ENCODE measurements at regions not wholly inside any gene's neighbourhood (a gene's known extent, or its start where the extent isn't known, plus 50 kb on each side); places are given as distances from the start of the nearest gene placed in this dataset.
"Not testable (repeated sequence)": the region's sequence is repeated elsewhere in the genome, so short reads cannot be mapped to it uniquely, and the experiment has no call there.

DNA sequence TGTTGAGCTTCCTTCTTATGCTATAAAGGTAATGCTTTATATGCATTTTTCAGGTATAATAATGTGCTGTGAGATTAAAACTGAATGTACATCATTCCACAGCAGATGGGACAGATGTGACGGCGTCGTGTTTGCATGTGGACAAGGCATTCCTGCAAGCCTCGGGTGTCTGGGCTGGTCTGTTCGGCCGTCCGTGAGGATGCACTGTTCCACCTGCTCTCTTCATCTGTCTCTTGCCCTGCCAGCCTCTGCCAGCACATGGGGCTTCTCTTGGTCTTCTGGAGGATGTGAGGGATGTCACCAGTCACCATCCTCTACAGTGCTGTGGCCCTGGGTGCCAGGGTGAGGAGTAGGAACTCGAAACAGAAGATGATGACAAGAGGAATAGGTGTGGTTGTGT lies 223.2 kb downstream of the ERMARD start:
- Mint-ChIP-seq H3K4me3 (no peak overlapping the region), H3K36me3 (ENCODE audit: low read depth) (no peaks in the 10 kb centered on the region), H3K4me1 (no peaks in the 10 kb centered on the region), H3K27ac (no peak overlapping the region), H3K9me3 (no peaks in the 10 kb centered on the region), H3K27me3 (no peaks in the 10 kb centered on the region)
- CTCF ChIA-PET = no interaction called here
- POLR2A ChIA-PET = no interaction called here
- no peak for DNase-seq

DNA sequence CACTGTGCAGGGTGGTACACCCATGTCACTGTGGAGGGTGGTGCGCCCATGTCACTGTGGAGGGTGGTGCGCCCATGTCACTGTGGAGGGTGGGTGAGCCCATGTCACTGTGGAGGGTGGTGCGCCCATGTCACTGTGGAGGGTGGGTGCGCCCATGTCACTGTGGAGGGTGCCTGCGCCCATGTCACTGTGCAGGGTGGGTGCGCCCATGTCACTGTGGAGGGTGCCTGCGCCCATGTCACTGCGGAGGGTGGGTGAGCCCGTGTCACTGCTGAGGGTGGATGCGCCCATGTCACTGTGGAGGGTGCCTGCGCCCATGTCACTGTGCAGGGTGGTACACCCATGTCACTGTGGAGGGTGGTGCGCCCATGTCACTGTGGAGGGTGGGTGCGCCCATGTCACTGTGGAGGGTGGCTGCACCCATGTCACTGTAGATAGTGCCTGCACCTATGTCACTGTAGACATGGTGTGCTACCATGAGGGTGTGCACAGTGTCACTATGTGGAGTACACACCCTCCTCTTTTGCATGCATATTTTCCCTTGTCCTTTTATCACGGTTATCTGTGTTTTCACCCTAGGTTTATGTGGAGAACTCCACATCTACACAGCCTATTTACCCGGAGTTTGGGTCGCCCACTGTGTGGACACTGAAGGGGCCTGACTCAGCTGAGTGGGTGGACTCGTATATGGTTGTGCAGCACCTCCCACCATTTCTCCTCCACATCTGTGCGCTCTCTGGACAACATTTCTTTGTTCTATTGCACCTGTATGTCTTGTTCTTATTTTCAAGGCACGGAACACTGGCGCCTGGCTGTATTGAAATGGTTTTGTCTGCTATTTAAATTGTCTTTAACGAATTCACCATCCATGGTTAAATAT lies 222.4 kb downstream of the ERMARD start:
- DNase-seq; H3K4me1 Mint-ChIP-seq; H3K36me3 Mint-ChIP-seq (ENCODE audit: low read depth); POLR2A ChIA-PET; CTCF ChIA-PET; H3K4me3 Mint-ChIP-seq; H3K9me3 Mint-ChIP-seq; H3K27me3 Mint-ChIP-seq; H3K27ac Mint-ChIP-seq: not testable (repeated sequence)

DNA sequence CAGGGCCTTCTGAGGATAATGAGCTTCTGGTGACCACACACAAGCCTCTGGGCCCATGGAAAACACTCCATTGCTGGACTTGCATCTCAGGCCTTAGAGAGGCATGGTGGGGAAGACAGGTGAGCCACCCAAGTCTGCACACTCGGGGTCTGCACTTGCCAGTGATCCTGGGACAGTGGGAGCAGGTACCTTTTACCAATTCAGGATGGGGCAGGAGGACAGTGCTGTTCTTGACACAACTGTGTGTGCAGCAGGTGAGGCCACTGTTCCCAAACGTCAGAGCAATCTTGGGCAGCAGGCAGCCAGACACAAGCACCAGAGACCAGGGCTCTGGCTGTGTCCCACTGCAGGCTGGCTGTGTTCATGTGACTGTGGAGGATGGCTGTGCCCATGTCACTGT lies 221.3 kb downstream of the ERMARD start:
- Mint-ChIP-seq H3K4me1 (no peaks in the 10 kb centered on the region), H3K9me3 (no peaks in the 10 kb centered on the region)

DNA sequence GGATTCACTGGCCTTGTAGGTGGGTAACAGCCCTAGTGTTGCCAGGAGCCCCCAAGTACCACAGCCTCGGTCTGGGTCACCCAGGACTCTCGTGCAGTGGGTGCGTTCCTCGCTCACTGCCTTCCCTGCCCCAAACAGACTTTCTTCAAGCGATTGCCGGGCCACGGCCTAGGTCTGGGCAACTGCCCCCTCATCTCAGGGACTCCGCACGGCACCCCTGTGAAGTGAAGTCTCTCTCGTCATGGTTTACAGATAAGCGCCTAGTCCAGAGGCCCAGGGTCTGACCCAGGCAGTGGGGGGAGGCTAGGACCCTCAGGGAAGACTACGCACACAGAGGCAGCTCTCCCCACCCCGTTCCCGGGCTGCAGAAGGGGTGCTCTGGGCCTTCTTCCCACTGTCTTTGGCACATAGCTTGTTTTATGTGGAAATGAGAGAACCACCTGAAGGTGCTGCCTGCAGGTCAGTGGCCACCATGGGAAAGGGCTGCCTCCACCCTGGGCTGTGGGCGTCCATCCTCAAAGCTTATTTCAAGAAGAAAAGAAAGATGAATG lies 220.8 kb downstream of the ERMARD start:
- ChIA-PET POLR2A (interaction anchor here (0.6 kb wide), 1 partner anchor 294 kb away, joined by 3 read pairs; no protein-coding TSS in a partner anchor), CTCF (no interaction called here)
- H3K36me3 Mint-ChIP-seq (ENCODE audit: low read depth) = no peaks in the 10 kb centered on the region
- H3K4me3 Mint-ChIP-seq = no peak overlapping the region
- no peak for DNase-seq
- no peaks in the 10 kb centered on the region for H3K4me1 Mint-ChIP-seq
- no peaks in the 10 kb centered on the region for H3K27me3 Mint-ChIP-seq
- no peaks in the 10 kb centered on the region for H3K9me3 Mint-ChIP-seq
- no peak overlapping the region for H3K27ac Mint-ChIP-seq

More for the DNA sequence above, 221.3 kb downstream of the ERMARD start:
- CTCF ChIA-PET = no interaction called here
- POLR2A ChIA-PET = interaction anchor here (0.6 kb wide), 1 partner anchor 294 kb away, joined by 3 read pairs; no protein-coding TSS in a partner anchor
- H3K4me3 Mint-ChIP-seq = no peak overlapping the region
- H3K27me3 Mint-ChIP-seq = no peaks in the 10 kb centered on the region
- H3K36me3 Mint-ChIP-seq (ENCODE audit: low read depth) = no peaks in the 10 kb centered on the region
- DNase-seq = no peak
- no peak overlapping the region for H3K27ac Mint-ChIP-seq

DNA sequence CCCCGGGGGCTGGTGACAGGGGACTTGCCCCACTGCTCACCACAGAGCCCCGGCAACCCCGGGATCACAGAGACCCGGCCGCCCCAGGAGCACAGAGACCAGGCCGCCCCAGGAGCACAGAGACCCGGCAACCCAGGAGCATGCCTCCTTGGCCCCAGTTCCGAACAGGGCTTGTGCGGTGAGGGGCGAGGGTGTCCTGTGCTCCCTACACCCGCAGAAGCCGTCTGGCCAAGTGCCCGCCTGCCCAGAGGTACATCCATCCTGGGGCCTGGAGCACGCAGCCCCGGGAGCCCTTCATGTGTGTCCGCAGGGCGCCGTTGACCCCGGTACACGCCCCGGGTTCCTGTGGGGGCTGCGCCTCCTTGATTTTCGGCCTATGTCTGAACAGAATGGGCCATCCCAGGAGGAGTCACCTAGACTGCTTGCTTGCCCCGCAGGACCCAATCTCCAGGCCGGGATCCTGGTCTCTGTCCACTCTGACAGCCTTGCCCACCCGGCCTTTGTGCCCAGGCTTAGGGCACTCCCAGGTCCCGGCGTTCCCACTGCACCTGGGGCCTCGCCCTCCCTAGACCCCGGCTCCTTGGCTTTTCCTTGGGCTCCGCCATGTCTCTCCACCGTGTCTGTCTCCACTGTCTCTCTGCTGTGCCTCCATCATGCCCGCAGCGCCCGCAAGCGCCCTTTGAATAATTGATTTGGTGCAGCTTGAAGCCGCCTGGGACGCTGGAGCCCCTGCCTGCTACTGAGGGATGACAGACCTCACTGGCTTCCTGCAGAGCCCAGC lies 219.8 kb downstream of the ERMARD start:
- ChIA-PET POLR2A (no interaction called here), CTCF (no interaction called here)
- H3K36me3 Mint-ChIP-seq (ENCODE audit: low read depth) = no peaks in the 10 kb centered on the region
- H3K27ac Mint-ChIP-seq = no peak overlapping the region
- no peaks in the 10 kb centered on the region for H3K9me3 Mint-ChIP-seq
- no peaks in the 10 kb centered on the region for H3K4me1 Mint-ChIP-seq
- no peak for DNase-seq
- no peaks in the 10 kb centered on the region for H3K27me3 Mint-ChIP-seq
- H3K4me3 Mint-ChIP-seq = no peak overlapping the region

DNA sequence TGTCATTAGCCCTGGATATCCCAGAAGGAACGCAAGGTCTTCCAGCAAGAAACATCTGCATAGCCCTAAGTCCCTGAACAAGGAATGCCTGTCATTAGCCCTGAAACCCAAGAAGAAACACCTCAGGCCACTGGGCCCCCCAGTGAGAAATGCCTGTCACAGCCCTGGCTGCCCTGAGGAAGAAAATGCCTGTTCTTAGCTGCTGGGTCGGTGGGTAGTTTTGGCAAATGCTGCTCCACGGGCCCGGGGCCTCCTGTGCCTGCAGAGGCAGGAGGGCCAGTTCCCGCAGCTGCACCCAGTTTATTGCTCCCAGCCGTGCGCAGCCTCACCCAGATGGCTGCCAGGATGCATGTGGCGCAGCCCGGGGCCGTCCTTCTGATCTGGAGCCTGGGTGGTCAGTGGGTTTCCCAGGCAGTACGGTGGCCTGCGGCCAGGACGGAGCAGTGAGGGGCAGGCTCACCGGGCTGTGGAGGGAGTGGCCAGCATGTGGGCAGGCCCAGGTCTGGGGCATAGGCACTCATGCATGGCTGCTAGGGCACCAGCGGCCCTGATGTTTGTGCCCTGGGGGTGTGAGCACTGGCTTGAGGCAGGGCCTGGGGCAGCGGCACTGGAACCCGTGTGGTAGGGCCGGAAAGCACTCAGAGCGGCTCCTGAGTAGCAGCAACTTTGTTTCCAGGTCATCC lies 219.0 kb downstream of the ERMARD start:
- CTCF ChIA-PET = no interaction called here
- POLR2A ChIA-PET = no interaction called here
- H3K9me3 Mint-ChIP-seq = no peaks in the 10 kb centered on the region
- H3K27ac Mint-ChIP-seq = no peak overlapping the region
- H3K4me3 Mint-ChIP-seq = no peak overlapping the region
- H3K27me3 Mint-ChIP-seq = no peaks in the 10 kb centered on the region
- H3K36me3 Mint-ChIP-seq (ENCODE audit: low read depth) = no peaks in the 10 kb centered on the region
- no peak for DNase-seq
- H3K4me1 Mint-ChIP-seq = no peaks in the 10 kb centered on the region

DNA sequence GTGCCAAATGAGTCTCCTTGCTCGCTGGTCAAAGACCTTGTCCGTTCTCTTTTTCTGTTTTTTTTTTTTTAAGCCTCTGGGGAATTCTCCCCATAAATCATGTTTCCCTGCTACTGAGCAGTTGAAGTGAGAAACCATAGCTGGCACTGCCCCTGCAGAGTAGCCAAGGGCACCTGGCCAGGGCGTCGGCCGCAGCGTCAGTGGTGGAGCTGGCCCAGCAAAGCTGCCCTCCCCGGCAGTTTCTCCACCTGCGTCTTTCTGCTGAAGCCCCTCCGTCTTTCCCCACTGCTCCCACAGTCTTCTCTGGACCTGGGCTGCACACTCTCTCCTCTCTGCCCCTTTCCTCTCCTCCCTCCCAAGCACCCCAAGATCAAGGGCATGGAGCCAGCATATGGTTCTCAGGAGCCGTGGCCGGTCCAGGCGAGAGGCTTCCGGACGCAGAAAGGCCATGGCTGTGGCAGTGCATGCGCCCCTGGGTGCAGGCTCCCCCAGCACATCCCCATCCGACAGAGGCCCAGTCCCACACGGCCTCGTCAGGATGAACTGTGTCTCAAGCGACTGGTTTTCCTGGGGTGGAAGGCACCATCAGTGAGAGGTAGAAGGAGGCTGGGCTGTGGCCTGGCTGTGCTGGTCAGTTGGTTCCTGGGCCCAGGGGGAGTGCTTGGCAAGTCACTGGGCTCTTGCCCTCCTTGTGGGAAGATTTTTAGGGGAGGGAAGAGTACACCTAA lies 218.1 kb downstream of the ERMARD start:
- no peak for DNase-seq
- no peak overlapping the region for H3K4me3 Mint-ChIP-seq
- H3K27me3 Mint-ChIP-seq = no peaks in the 10 kb centered on the region
- H3K4me1 Mint-ChIP-seq = no peaks in the 10 kb centered on the region
- no peak overlapping the region for H3K27ac Mint-ChIP-seq
- H3K9me3 Mint-ChIP-seq = no peaks in the 10 kb centered on the region
- ChIA-PET CTCF (no interaction called here), POLR2A (no interaction called here)
- H3K36me3 Mint-ChIP-seq (ENCODE audit: low read depth) = no peaks in the 10 kb centered on the region

DNA sequence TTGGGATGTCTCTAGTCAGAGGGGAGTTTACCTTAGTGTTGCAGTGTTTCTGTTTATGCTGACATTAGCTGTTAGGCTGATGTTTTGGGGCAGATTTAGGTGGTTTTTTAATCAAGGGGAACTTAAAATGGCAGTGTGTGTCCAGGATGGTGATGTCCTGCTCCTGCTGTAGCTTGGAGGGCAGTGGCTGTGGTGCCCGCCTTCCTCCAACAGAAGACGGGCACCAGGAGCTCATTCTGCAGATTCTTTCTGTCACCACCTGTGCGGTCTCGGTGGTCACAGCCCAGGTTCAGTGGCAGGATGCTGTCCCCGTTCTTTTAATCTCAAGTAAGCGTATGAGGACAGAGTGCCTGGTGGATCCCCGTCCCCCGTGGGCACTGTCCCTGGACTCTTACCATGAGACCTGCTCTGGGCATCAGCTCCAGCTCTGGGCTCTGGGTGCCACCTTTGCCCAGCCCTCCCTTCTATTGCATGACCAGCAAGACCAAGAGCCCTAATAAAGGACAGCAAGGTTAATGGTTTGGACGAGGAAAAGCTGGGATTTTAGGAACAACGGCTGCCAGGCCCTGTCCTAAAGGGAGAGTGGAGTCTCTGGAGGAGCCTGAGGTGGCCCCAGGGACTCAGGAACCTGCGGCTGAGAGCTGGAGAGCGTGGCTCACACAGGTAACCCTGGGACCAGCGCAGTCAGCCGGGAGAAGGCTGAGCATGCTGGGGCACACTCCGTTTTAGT lies 217.3 kb downstream of the ERMARD start:
- ChIA-PET POLR2A (no interaction called here), CTCF (no interaction called here)
- no peaks in the 10 kb centered on the region for H3K4me1 Mint-ChIP-seq
- no peaks in the 10 kb centered on the region for H3K36me3 Mint-ChIP-seq (ENCODE audit: low read depth)
- no peak for DNase-seq
- H3K27me3 Mint-ChIP-seq = no peaks in the 10 kb centered on the region
- H3K4me3 Mint-ChIP-seq = no peak overlapping the region
- H3K9me3 Mint-ChIP-seq = no peaks in the 10 kb centered on the region
- no peak overlapping the region for H3K27ac Mint-ChIP-seq

DNA sequence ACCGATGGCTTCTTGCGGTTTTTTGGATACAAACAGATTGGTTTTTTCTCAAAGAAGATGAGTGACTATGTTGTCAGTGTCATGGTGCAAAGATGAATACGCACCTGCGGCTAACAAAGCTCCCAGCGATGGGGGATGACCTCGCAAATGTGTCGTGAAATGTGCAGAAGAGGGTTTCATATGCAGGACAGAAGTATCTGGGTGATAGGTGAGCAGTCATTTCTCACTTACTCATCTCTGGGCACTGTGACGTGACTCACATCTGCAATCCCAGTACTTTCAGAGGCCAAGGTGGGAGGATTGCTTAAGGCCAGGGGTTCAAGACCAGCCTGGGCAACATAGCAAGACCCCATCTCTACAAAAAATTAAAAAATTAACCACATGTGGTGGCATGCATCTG lies 216.3 kb downstream of the ERMARD start:
- Mint-ChIP-seq H3K27me3 (no peaks in the 10 kb centered on the region), H3K27ac (no peak overlapping the region), H3K9me3 (no peaks in the 10 kb centered on the region), H3K4me3 (no peak overlapping the region), H3K4me1 (no peaks in the 10 kb centered on the region), H3K36me3 (ENCODE audit: low read depth) (no peaks in the 10 kb centered on the region)
- no peak for DNase-seq
- ChIA-PET CTCF (no interaction called here), POLR2A (no interaction called here)

DNA sequence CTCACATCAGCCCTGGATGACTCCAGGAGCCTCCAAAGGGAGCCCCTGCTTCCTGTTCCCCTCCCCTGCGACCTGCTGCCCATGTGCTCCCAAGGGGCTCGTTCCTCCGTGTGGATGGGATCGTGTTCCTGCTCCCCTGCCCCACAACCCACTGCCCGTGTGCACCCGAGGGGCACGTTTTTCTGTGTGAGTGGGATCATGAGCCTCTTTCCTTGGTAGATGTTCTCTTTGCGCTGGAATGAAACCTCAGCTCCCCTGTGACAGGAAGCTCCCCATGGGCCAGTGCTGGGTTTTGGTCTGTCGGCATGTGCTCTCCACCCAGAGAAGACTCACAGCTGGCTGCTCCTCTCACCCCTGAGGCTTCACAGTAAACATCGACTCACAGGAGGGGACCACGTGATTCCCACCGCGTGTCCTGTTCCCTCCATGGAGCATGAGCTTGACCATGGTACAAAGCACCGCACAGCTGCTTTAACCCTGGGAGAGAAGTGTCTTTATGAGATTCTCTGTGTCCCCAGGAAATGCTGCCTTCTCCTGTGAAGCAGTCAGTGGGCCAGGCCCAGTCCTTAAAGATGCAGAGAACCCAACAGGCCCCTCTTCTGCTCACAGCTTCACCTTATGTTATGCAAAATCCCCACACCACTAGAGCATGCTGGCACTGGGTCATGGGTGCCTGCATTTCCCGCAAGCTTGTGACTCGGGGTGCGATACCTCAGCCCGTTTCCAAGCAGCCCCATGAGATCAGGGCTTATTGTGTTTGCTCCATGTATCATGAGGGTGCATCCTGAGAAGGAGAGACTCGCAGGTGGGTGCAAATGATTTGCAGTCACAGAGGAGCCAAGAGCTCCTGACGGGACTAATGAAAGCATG lies 215.1 kb downstream of the ERMARD start:
- Mint-ChIP-seq H3K4me1 (no peaks in the 10 kb centered on the region), H3K4me3 (no peak overlapping the region), H3K27me3 (peaks cover 3% of the 10 kb centered on the region), H3K36me3 (ENCODE audit: low read depth) (no peaks in the 10 kb centered on the region), H3K9me3 (no peaks in the 10 kb centered on the region), H3K27ac (no peak overlapping the region)
- CTCF ChIA-PET = interaction anchor here (0.6 kb wide), 1 partner anchor 562 kb away, joined by 3 read pairs; no protein-coding TSS in a partner anchor
- no peak for DNase-seq
- POLR2A ChIA-PET = no interaction called here

DNA sequence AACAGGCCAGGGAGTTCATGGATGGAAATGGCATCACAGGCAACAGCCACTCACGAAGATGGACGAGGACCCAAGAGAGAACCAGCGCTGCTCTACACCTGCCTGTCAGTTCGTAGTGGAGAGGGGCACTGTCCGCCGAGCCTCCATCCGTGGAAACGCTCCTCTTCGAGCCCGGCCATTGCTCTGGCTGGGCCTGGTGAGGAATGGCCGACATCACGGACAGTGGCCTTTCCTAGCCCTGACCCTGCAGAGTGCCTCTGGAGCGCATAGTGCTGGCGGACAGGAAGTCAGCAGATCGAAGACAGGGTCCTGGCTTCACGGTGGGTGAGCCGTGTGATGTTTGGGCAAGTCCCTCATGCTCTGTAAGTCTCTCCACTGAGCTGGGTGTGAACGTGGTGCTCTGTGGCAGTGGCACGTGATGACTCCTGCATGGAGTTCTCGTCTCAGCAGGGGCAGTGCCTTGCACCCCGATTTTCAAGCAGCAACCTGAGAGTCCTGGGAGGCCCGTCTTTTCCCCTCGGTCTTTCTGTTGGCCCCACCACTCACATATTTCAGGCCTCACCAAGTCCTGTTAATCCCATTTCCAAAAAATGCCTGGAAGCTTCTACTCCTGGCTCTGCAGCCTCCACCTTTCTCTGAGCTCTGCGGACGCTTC lies 214.4 kb downstream of the ERMARD start:
- no peaks in the 10 kb centered on the region for H3K9me3 Mint-ChIP-seq
- peaks cover 2% of the 10 kb centered on the region for H3K4me1 Mint-ChIP-seq
- no peak overlapping the region for H3K27ac Mint-ChIP-seq
- peaks cover 5% of the 10 kb centered on the region for H3K27me3 Mint-ChIP-seq
- DNase-seq = no peak
- ChIA-PET POLR2A (no interaction called here), CTCF (no interaction called here)
- no peak overlapping the region for H3K4me3 Mint-ChIP-seq
- no peaks in the 10 kb centered on the region for H3K36me3 Mint-ChIP-seq (ENCODE audit: low read depth)

Measured in activated CD4-positive, alpha-beta T cell treated with anti-CD3 and anti-CD28 coated beads, Interleukin-2, amount 10 ng/mL, durations not matched to agents 7 days and 5 days (primary cell).